Progenitor cell of endocrine pancreas (in vitro differentiated cells): ENCODE measurements at regions not wholly inside any gene's neighbourhood (a gene's known extent, or its start where the extent isn't known, plus 50 kb on each side); places are given as distances from the start of the nearest gene placed in this dataset.

Experiments
- DNase-seq: peaks from one replicate; pipeline ENCODE4 v3.0.0; 2021; ENCODE audit warnings: low spot score; ENCODE audit not compliant: unreplicated experiment
- H3K27ac Mint-ChIP-seq: 2 replicates; pipeline ENCODE4 v1.8.0; 2021; ENCODE audit warnings: mild to moderate bottlenecking, moderate library complexity, mixed read lengths
- H3K27me3 Mint-ChIP-seq: 2 replicates; pipeline ENCODE4 v1.8.0; 2021; ENCODE audit warnings: mixed read lengths
- H3K36me3 Mint-ChIP-seq: 2 replicates; pipeline ENCODE4 v1.8.0; 2022; ENCODE audit warnings: mixed read lengths; ENCODE audit not compliant: insufficient read depth
- H3K4me1 Mint-ChIP-seq: 2 replicates; pipeline ENCODE4 v1.8.0; 2021; ENCODE audit warnings: low read depth, mixed read lengths
- H3K4me3 Mint-ChIP-seq: 2 replicates; pipeline ENCODE4 v1.8.0; 2021; ENCODE audit warnings: low read depth, mild to moderate bottlenecking, moderate library complexity, mixed read lengths
- H3K9me3 Mint-ChIP-seq: 2 replicates; pipeline ENCODE4 v1.8.0; 2021; ENCODE audit warnings: low read depth, mixed read lengths
- CTCF ChIP-seq: fragments of 200-600 bp; sonication (generic); IDR thresholded peaks from one replicate; pipeline ENCODE4 v1.5.0; 2021; ENCODE audit warnings: antibody characterized with exemption, mild to moderate bottlenecking; ENCODE audit not compliant: unreplicated experiment

DNA sequence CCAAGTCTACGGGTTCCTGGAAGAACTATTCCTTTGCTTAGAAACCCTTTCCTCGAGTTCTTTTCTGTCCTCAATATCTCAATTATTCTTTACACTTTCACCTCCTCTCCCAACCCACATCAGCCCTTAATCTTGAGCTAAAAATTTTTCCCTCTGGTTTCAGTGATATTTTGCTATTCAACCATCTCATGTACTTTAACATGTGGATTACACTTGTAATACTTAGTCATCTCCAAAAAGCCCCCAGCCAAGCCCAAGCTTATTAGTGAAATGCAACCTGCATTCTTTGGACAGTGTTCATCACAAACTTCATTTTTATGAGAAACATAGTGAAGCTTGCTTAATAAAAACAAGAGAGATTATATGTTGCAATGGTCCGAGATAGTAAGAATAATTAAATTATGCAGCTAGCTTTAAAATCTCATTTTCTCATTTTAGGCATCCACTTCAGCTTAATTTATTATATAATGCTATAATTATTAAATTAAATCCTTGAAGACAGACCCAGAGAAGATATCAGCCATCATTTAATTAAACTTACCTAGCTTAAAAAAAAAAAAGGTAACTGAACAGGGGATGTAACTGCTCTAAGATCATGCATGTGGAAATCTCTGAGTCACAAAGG, 534.5 kb upstream of the TBL1XR1 start:
- H3K27me3 Mint-ChIP-seq: no peaks in the 10 kb centered on the region

DNA sequence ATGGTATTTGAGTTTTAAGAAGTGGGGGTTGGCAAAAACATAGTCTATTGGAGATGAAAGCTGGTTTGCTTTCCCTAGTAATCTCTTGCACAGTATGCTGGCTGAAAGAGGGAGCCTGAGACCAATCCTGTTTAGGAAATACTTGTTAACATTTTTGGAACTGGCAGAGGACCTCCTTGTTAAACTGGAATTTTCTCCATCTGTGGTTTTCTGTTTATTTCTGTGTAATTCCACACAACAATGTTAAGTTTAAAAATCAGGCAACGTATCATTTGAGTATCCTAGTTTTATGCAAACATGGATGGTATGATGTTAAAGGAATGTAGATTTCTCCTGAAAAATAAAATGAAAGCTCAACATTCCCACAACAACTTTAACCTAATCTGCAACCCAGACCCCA, 536.0 kb upstream of the TBL1XR1 start:
- peaks cover 12% of the 10 kb centered on the region for H3K4me1 Mint-ChIP-seq
- no peak overlapping the region for H3K27ac Mint-ChIP-seq
- H3K4me3 Mint-ChIP-seq: no peak overlapping the region
- no peak for TF ChIP-seq CTCF
- no peaks in the 10 kb centered on the region for H3K27me3 Mint-ChIP-seq
- DNase-seq: no peak
- no peaks in the 10 kb centered on the region for H3K36me3 Mint-ChIP-seq
- no peaks in the 10 kb centered on the region for H3K9me3 Mint-ChIP-seq

More for the DNA sequence above, 534.5 kb upstream of the TBL1XR1 start:
- DNase-seq: no peak
- peak overlapping the region; percentile 5 for H3K27ac Mint-ChIP-seq
- H3K36me3 Mint-ChIP-seq: no peaks in the 10 kb centered on the region
- TF ChIP-seq CTCF: no peak
- no peaks in the 10 kb centered on the region for H3K9me3 Mint-ChIP-seq
- H3K4me3 Mint-ChIP-seq: no peak overlapping the region
- H3K4me1 Mint-ChIP-seq: peaks cover 12% of the 10 kb centered on the region

DNA sequence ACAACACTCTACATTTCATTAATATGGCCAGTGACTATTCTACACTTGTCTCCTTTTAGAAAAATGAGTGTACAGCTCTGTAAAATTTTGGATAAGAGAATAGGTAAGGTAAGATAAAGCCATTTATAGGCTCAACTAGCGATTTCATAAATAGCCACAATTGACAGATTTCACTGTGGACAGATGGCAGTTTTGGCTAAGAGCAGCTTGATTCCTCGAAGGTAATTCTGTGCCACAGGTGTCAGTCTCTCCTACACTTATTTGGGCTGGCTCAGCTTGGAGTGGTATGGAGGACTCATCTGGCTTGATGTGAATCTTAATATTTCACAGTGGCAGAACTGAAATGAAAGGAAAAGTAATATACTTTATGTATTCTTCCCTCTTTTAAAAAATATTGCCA, 536.7 kb upstream of the TBL1XR1 start:
- no peak for TF ChIP-seq CTCF

DNA sequence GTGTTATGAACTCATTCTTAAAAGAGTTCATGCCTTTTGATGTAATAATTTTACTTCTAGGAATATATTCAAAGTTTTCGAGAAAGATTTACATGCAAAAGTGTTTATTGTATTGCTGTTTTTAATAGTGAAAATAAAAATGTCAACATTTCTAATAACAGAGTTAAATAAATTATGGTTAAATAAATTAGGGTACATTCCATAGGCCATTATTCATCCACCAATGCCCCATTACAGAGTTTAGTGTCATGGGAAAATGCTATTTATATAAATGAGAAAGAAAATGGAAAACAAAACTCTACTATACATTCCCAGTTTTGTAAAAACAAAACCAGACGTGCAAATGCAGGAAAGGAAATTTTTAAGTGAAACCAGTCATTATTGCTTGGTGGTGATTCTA, 538.1 kb upstream of the TBL1XR1 start:
- no peaks in the 10 kb centered on the region for H3K9me3 Mint-ChIP-seq
- no peak for TF ChIP-seq CTCF
- peaks cover 3% of the 10 kb centered on the region for H3K27me3 Mint-ChIP-seq
- H3K27ac Mint-ChIP-seq: no peak overlapping the region
- no peaks in the 10 kb centered on the region for H3K36me3 Mint-ChIP-seq
- H3K4me3 Mint-ChIP-seq: no peak overlapping the region
- H3K4me1 Mint-ChIP-seq: peaks cover 9% of the 10 kb centered on the region
- DNase-seq: no peak

More for the DNA sequence above, 536.7 kb upstream of the TBL1XR1 start:
- no peak for DNase-seq
- no peak overlapping the region for H3K4me3 Mint-ChIP-seq
- H3K4me1 Mint-ChIP-seq: peaks cover 12% of the 10 kb centered on the region
- H3K9me3 Mint-ChIP-seq: no peaks in the 10 kb centered on the region
- no peak overlapping the region for H3K27ac Mint-ChIP-seq
- no peaks in the 10 kb centered on the region for H3K36me3 Mint-ChIP-seq
- H3K27me3 Mint-ChIP-seq: no peaks in the 10 kb centered on the region

DNA sequence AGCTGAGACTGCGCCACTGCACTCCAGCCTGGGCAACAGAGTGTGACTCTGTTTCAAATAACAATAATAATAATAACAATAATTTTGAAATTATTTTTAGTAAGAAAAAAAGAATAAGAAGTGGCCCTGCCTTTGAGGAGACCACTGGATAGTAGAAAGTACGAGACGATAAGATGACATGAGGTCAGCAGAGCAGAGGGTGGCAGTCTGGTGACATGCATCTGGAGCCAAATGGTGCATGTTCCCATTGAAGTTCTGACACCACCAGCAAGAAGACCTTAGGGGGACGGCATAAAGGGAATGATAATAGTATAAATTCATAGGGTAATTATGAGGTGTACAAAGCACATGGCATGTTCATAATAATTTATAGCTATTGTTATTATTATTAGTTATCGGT, 542.2 kb upstream of the TBL1XR1 start:
- no peaks in the 10 kb centered on the region for H3K9me3 Mint-ChIP-seq
- H3K36me3 Mint-ChIP-seq: no peaks in the 10 kb centered on the region
- TF ChIP-seq CTCF: no peak
- H3K4me1 Mint-ChIP-seq: peaks cover 3% of the 10 kb centered on the region
- no peak for DNase-seq
- peaks cover 3% of the 10 kb centered on the region for H3K27me3 Mint-ChIP-seq
- no peak overlapping the region for H3K4me3 Mint-ChIP-seq
- H3K27ac Mint-ChIP-seq: no peak overlapping the region
